ENCODE measurements at regions not wholly inside any gene's neighbourhood (a gene's known extent, or its start where the extent isn't known, plus 50 kb on each side); places are given as distances from the start of the nearest gene placed in this dataset.

- no peak for TF ChIP-seq MGA (IDR thresholded peaks at IDR 0.05)
- no peak for TF ChIP-seq RBM15 (IDR thresholded peaks at IDR 0.05; ENCODE audit: insufficient read depth, low read length)
- no peak for TF ChIP-seq ZNF431 (CRISPR knock-in tag; IDR thresholded peaks at IDR 0.05)
- TF ChIP-seq CREB1 (IDR thresholded peaks at IDR 0.05) = no peak
- no peak for TF ChIP-seq CREB1 (CRISPR knock-in tag; IDR thresholded peaks at IDR 0.05)
- TF ChIP-seq SIX5 (IDR thresholded peaks at IDR 0.05; ENCODE audit: borderline replicate concordance in 1 of 2, insufficient read depth in 1 of 2, low read depth in 1 of 2, low read length in 2 of 2) = no peak
- TF ChIP-seq MYBL2 (IDR thresholded peaks at IDR 0.05; ENCODE audit: low read depth) = no peak
- no peak for TF ChIP-seq MYBL2 (CRISPR knock-in tag; IDR thresholded peaks at IDR 0.05; ENCODE audit: borderline replicate concordance)
- TF ChIP-seq ZNF121 (CRISPR knock-in tag; conservative IDR thresholded peaks at IDR 0.05) = no peak
- TF ChIP-seq ZBTB33 (CRISPR knock-in tag; IDR thresholded peaks at IDR 0.05) = no peak
- TF ChIP-seq FOS (IDR thresholded peaks at IDR 0.05; ENCODE audit: extremely low read depth, insufficient read length) = no peak
- no peak for TF ChIP-seq ATF7 (IDR thresholded peaks at IDR 0.05)
- TF ChIP-seq ZNF263 (CRISPR knock-in tag; IDR thresholded peaks at IDR 0.05; ENCODE audit: borderline replicate concordance) = no peak
- no peak for TF ChIP-seq SNIP1 (IDR thresholded peaks at IDR 0.05; ENCODE audit: low read depth)
These were observed 73.0 kb upstream of the PTGS2 start (continued) for GRCh38 chr1:186753241-186753640.

All from K562 (cell line).